ENCODE measurements at regions not wholly inside any gene's neighbourhood (a gene's known extent, or its start where the extent isn't known, plus 50 kb on each side); places are given as distances from the start of the nearest gene placed in this dataset.

- TF ChIP-seq RBBP5 (IDR thresholded peaks at IDR 0.05; ENCODE audit: borderline replicate concordance, low read depth, low read length) (no peak), POLR2A (IDR thresholded peaks at IDR 0.05; ENCODE audit: control extremely low read depth in 1 of 2, low read depth in 2 of 2, low read length in 2 of 2) (no peak), POU5F1 (IDR thresholded peaks at IDR 0.05; ENCODE audit: low read depth, low read length) (no peak), MAFK (IDR thresholded peaks at IDR 0.05; ENCODE audit: low read depth, low read length) (no peak)
Observed at GRCh38 chr15:95998935-95999334, 331.6 kb upstream of the NR2F2 start (continued).

All from H1 (cell line).